ENCODE measurements at regions not wholly inside any gene's neighbourhood (a gene's known extent, or its start where the extent isn't known, plus 50 kb on each side); places are given as distances from the start of the nearest gene placed in this dataset.

DNA sequence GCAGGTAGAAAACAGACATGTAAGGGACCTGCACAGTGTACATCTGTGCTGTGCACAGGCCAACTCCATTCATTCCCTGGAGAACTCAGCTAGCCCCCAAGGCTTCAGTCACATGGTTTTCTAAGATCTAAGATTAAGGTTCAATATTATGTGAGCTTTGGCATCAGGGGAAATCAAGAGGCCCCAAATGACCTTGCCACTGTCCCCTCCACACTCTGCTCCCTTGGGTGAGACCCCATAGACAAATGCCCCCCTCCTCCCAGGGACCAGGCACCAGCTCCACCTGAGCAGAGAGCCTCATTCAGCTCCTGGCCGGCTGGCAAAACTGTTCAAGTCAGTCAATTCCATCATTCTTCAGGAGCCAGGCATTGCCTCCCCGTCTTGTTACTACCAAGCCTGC, 93.6 kb upstream of the TMEM18 start (continued):
- TF ChIP-seq BCL6B (tag by site-specific recombination; IDR thresholded peaks at IDR 0.05), result no peak
- no peak for TF ChIP-seq ZNF433 (tag by site-specific recombination; IDR thresholded peaks at IDR 0.05; ENCODE audit: low read depth)

DNA sequence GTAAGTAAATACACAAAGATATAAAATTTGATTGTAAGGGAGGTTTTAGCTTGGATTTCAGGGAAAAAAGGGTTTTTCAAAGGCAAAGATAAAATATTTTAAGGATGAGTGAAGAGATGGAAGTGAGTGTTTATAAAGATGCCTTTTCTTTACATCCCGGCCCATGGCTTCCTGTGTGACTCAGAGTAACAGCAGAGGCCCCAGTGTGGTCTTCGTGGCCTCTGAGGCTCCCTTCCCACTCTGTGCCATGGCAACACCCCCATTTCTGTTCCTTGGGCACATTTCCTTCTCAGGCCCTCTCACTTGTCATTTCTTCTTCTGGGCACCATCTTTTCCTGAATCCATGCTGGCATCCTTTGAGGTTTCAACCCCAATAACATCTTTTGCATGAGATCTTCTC, 92.6 kb upstream of the TMEM18 start:
- Histone ChIP-seq H3K27ac (ENCODE audit: extremely low read depth, low read depth, low read length) (no peak overlapping the region), H3K36me3 (ENCODE audit: control insufficient read depth in 2 of 2, insufficient read depth in 1 of 2, low read length in 2 of 2) (no peaks in the 10 kb centered on the region), H3K9me3 (ENCODE audit: control insufficient read depth, insufficient read depth, low read depth, low read length) (no peaks in the 10 kb centered on the region), H3K4me3 (ENCODE audit: low read depth, low read length) (no peak overlapping the region), H3K4me1 (ENCODE audit: control insufficient read depth, insufficient read depth, low read length) (no peaks in the 10 kb centered on the region)
- ChIA-PET POLR2A (no interaction called here), CTCF (no interaction called here)
- TF ChIP-seq ZNF501 (tag by site-specific recombination; IDR thresholded peaks at IDR 0.05) (no peak), ZNF391 (tag by site-specific recombination; IDR thresholded peaks at IDR 0.05; ENCODE audit: borderline replicate concordance, low read depth) (no peak), ZNF155 (tag by site-specific recombination; IDR thresholded peaks at IDR 0.05) (no peak), ZNF549 (tag by site-specific recombination; IDR thresholded peaks at IDR 0.05) (no peak), ZNF548 (tag by site-specific recombination; IDR thresholded peaks at IDR 0.05) (no peak)

- no peak for TF ChIP-seq ZNF221 (tag by site-specific recombination; IDR thresholded peaks at IDR 0.05; ENCODE audit: borderline replicate concordance)
- TF ChIP-seq ZIC2 (tag by site-specific recombination; IDR thresholded peaks at IDR 0.05), result peak; percentile 46; the same call in 1 of the 2 replicates
- no peaks in the 10 kb centered on the region for H3K36me3 ChIP-seq (ENCODE audit: control insufficient read depth in 2 of 2, insufficient read depth in 1 of 2, low read length in 2 of 2)
- H3K9me3 ChIP-seq (ENCODE audit: control insufficient read depth, insufficient read depth, low read depth, low read length), result no peaks in the 10 kb centered on the region
- CTCF ChIA-PET, result interaction anchor here (0.7 kb wide), 1 partner anchor 1827 kb away, joined by 5 read pairs; no protein-coding TSS in a partner anchor
- no peak overlapping the region for H3K4me3 ChIP-seq (ENCODE audit: low read depth, low read length)
- POLR2A ChIA-PET, result no interaction called here
- no peaks in the 10 kb centered on the region for H3K4me1 ChIP-seq (ENCODE audit: control insufficient read depth, insufficient read depth, low read length)
- no peak overlapping the region for H3K27ac ChIP-seq (ENCODE audit: extremely low read depth, low read depth, low read length)
These were observed 91.2 kb upstream of the TMEM18 start for GRCh38 chr2:768451-768850.

- Histone ChIP-seq H3K4me3 (ENCODE audit: low read depth, low read length) (no peak overlapping the region), H3K4me1 (ENCODE audit: control insufficient read depth, insufficient read depth, low read length) (no peaks in the 10 kb centered on the region), H3K36me3 (ENCODE audit: control insufficient read depth in 2 of 2, insufficient read depth in 1 of 2, low read length in 2 of 2) (no peaks in the 10 kb centered on the region), H3K27ac (ENCODE audit: extremely low read depth, low read depth, low read length) (no peak overlapping the region), H3K9me3 (ENCODE audit: control insufficient read depth, insufficient read depth, low read depth, low read length) (no peaks in the 10 kb centered on the region)
- CTCF ChIA-PET, result interaction anchor here (0.7 kb wide), 1 partner anchor 1827 kb away, joined by 5 read pairs; no protein-coding TSS in a partner anchor
- POLR2A ChIA-PET, result no interaction called here
- TF ChIP-seq ZNF776 (tag by site-specific recombination; IDR thresholded peaks at IDR 0.05; ENCODE audit: borderline replicate concordance) (no peak), ZNF548 (tag by site-specific recombination; IDR thresholded peaks at IDR 0.05) (no peak), ZNF585B (tag by site-specific recombination; IDR thresholded peaks at IDR 0.05) (no peak), ZBTB1 (tag by site-specific recombination; IDR thresholded peaks at IDR 0.05) (no peak), ZNF112 (tag by site-specific recombination; IDR thresholded peaks at IDR 0.05) (no peak), SP2 (tag by site-specific recombination; IDR thresholded peaks at IDR 0.05) (no peak), SCRT1 (tag by site-specific recombination; IDR thresholded peaks at IDR 0.05; ENCODE audit: borderline replicate concordance) (no peak)
- TF ChIP-seq, protein P1, sequence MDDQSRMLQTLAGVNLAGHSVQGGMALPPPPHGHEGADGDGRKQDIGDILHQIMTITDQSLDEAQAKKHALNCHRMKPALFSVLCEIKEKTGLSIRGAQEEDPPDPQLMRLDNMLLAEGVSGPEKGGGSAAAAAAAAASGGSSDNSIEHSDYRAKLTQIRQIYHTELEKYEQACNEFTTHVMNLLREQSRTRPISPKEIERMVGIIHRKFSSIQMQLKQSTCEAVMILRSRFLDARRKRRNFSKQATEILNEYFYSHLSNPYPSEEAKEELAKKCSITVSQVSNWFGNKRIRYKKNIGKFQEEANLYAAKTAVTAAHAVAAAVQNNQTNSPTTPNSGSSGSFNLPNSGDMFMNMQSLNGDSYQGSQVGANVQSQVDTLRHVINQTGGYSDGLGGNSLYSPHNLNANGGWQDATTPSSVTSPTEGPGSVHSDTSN (CRISPR knock-in tag; IDR thresholded peaks at IDR 0.05), result no peak
- TF ChIP-seq, protein P2, sequence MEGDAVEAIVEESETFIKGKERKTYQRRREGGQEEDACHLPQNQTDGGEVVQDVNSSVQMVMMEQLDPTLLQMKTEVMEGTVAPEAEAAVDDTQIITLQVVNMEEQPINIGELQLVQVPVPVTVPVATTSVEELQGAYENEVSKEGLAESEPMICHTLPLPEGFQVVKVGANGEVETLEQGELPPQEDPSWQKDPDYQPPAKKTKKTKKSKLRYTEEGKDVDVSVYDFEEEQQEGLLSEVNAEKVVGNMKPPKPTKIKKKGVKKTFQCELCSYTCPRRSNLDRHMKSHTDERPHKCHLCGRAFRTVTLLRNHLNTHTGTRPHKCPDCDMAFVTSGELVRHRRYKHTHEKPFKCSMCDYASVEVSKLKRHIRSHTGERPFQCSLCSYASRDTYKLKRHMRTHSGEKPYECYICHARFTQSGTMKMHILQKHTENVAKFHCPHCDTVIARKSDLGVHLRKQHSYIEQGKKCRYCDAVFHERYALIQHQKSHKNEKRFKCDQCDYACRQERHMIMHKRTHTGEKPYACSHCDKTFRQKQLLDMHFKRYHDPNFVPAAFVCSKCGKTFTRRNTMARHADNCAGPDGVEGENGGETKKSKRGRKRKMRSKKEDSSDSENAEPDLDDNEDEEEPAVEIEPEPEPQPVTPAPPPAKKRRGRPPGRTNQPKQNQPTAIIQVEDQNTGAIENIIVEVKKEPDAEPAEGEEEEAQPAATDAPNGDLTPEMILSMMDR (tag by site-specific recombination; IDR thresholded peaks at IDR 0.05), result no peak
These were observed 90.7 kb upstream of the TMEM18 start for GRCh38 chr2:767944-768343.
